Ishikawa (cell line): ENCODE measurements at regions not wholly inside any gene's neighbourhood (a gene's known extent, or its start where the extent isn't known, plus 50 kb on each side); places are given as distances from the start of the nearest gene placed in this dataset.

ENCODE experiments used
- EGR1 ChIP-seq: IDR thresholded peaks from 2 replicates; pipeline ENCODE4 v1.6.1; 2012
- EP300 ChIP-seq: IDR thresholded peaks from 2 replicates; pipeline ENCODE4 v1.6.1; 2012; ENCODE audit warnings: borderline replicate concordance
- FOXM1 ChIP-seq: IDR thresholded peaks from 2 replicates; pipeline ENCODE4 v1.6.1; 2012; ENCODE audit warnings: low read depth, borderline replicate concordance
- MAX ChIP-seq: IDR thresholded peaks from 2 replicates; pipeline ENCODE4 v1.6.1; 2012
- NFIC ChIP-seq: IDR thresholded peaks from 2 replicates; pipeline ENCODE4 v1.6.1; 2012
- RAD21 ChIP-seq: IDR thresholded peaks from 2 replicates; pipeline ENCODE4 v1.6.1; 2012; ENCODE audit warnings: low read depth
- TAF1 ChIP-seq: IDR thresholded peaks from 2 replicates; pipeline ENCODE4 v1.6.1; 2012; ENCODE audit warnings: low read depth, mild to moderate bottlenecking
- TCF12 ChIP-seq: IDR thresholded peaks from 2 replicates; pipeline ENCODE4 v1.6.1; 2012; ENCODE audit warnings: low read depth

GRCh38 chr11:93082900-93083299 is 113.4 kb downstream of the MTNR1B start:
- TF ChIP-seq TAF1 (no peak), TCF12 (no peak), EP300 (no peak), NFIC (no peak), EGR1 (no peak), FOXM1 (no peak), RAD21 (no peak), MAX (no peak)
